ENCODE measurements at regions not wholly inside any gene's neighbourhood (a gene's known extent, or its start where the extent isn't known, plus 50 kb on each side); places are given as distances from the start of the nearest gene placed in this dataset.

GRCh38 chr3:16033889-16034687, 140.4 kb upstream of the GALNT15 start:
- no peak for TF ChIP-seq MAX (IDR thresholded peaks at IDR 0.05; ENCODE audit: insufficient read depth, insufficient read length)
- H3K9me3 ChIP-seq (replicated peaks; ENCODE audit: control insufficient read depth, insufficient read depth, low read length): no peaks in the 10 kb centered on the region
- no peaks in the 10 kb centered on the region for H4K20me1 ChIP-seq (replicated peaks; ENCODE audit: control insufficient read depth, extremely low read depth, insufficient read depth, low read length)
- H3K4me1 ChIP-seq (ENCODE audit: control insufficient read depth, extremely low read depth, insufficient read depth, low read length): no peaks in the 10 kb centered on the region
- POLR2A ChIA-PET: no interaction called here
- DNase-seq (ENCODE audit: low read depth, low spot score) (no peak), FAIRE-seq (no peak)
- H3K9me1 ChIP-seq (replicated peaks; ENCODE audit: control insufficient read depth, extremely low read depth, insufficient read depth, low read length): no peaks in the 10 kb centered on the region
- H3K27me3 ChIP-seq (ENCODE audit: control insufficient read depth in 2 of 2, insufficient read depth in 2 of 2, low read length in 2 of 2): peaks cover 4 to 6% of the 10 kb centered on the region in 2 experiments
- H2AFZ ChIP-seq (ENCODE audit: low read depth, low read length): no peak overlapping the region
- no peak overlapping the region for H3K27ac ChIP-seq (ENCODE audit: insufficient read depth, low read depth, low read length)
- no peak overlapping the region for H3K4me3 ChIP-seq (replicated peaks in 1 of 3; ENCODE audit: insufficient read depth in 1 of 3, low read depth in 1 of 3, low read length in 3 of 3)
- no peak overlapping the region for H3K4me2 ChIP-seq (ENCODE audit: insufficient read depth, low read length)
- H3K9ac ChIP-seq (replicated peaks; ENCODE audit: extremely low read depth, insufficient read depth, low read length): no peak overlapping the region
- no TSS peak for BruUV-seq (replicated peaks)
- no peaks in the 10 kb centered on the region for H3K79me2 ChIP-seq (ENCODE audit: control insufficient read depth, insufficient read depth, low read length)
- intact Hi-C loops (cut with micrococcal nuclease): no loop called here
- no peaks in the 10 kb centered on the region for H3K36me3 ChIP-seq (ENCODE audit: control insufficient read depth in 2 of 2, extremely low read depth in 1 of 2, insufficient read depth in 2 of 2, low read length in 2 of 2)
- CTCF ChIA-PET: interaction anchor here (1.2 kb wide), 1 partner anchor 200 kb away, joined by 3 read pairs; no protein-coding TSS in a partner anchor
- dilution Hi-C loops (cut with MboI; ENCODE audit: extremely low pct_ligation_motif_present, low sequenced_read_pairs): no loop called here

- no peak overlapping the region for H3K9ac ChIP-seq (replicated peaks; ENCODE audit: extremely low read depth, insufficient read depth, low read length)
- H3K27me3 ChIP-seq (ENCODE audit: control insufficient read depth in 2 of 2, insufficient read depth in 2 of 2, low read length in 2 of 2): peaks cover 0 to 2% of the 10 kb centered on the region in 2 experiments
- no peaks in the 10 kb centered on the region for H3K4me1 ChIP-seq (ENCODE audit: control insufficient read depth, extremely low read depth, insufficient read depth, low read length)
- no peaks in the 10 kb centered on the region for H3K36me3 ChIP-seq (ENCODE audit: control insufficient read depth in 2 of 2, extremely low read depth in 1 of 2, insufficient read depth in 2 of 2, low read length in 2 of 2)
- DNase-seq (ENCODE audit: low read depth, low spot score) (no peak), FAIRE-seq (no peak)
- POLR2A ChIA-PET: no interaction called here
- H3K4me3 ChIP-seq (replicated peaks in 1 of 3; ENCODE audit: insufficient read depth in 1 of 3, low read depth in 1 of 3, low read length in 3 of 3): no peak overlapping the region
- intact Hi-C loops (cut with micrococcal nuclease) (no loop called here), dilution Hi-C loops (cut with MboI; ENCODE audit: extremely low pct_ligation_motif_present, low sequenced_read_pairs) (no loop called here)
- no peaks in the 10 kb centered on the region for H3K79me2 ChIP-seq (ENCODE audit: control insufficient read depth, insufficient read depth, low read length)
- TF ChIP-seq JUN (IDR thresholded peaks at IDR 0.05; ENCODE audit: borderline replicate concordance, insufficient read depth, insufficient read length, low read depth) (no peak), POLR2A (IDR thresholded peaks at IDR 0.05; ENCODE audit: low read depth, low read length) (no peak)
- no peaks in the 10 kb centered on the region for H3K9me1 ChIP-seq (replicated peaks; ENCODE audit: control insufficient read depth, extremely low read depth, insufficient read depth, low read length)
- no peak overlapping the region for H3K4me2 ChIP-seq (ENCODE audit: insufficient read depth, low read length)
- no peak overlapping the region for H2AFZ ChIP-seq (ENCODE audit: low read depth, low read length)
- no TSS peak for BruUV-seq (replicated peaks)
- no peak overlapping the region for H3K27ac ChIP-seq (ENCODE audit: insufficient read depth, low read depth, low read length)
- CTCF ChIA-PET: interaction anchor here (1.4 kb wide), 1 partner anchor 8 kb away, joined by 4 read pairs; no protein-coding TSS in a partner anchor
- H3K9me3 ChIP-seq (replicated peaks; ENCODE audit: control insufficient read depth, insufficient read depth, low read length): no peaks in the 10 kb centered on the region
- H4K20me1 ChIP-seq (replicated peaks; ENCODE audit: control insufficient read depth, extremely low read depth, insufficient read depth, low read length): no peaks in the 10 kb centered on the region
Measured at GRCh38 chr3:16040991-16041390, 133.5 kb upstream of the GALNT15 start.

All from endothelial cell of umbilical vein (primary cell).